ENCODE measurements at regions not wholly inside any gene's neighbourhood (a gene's known extent, or its start where the extent isn't known, plus 50 kb on each side); places are given as distances from the start of the nearest gene placed in this dataset.
"Not testable (repeated sequence)": the region's sequence is repeated elsewhere in the genome, so short reads cannot be mapped to it uniquely, and the experiment has no call there.

DNA sequence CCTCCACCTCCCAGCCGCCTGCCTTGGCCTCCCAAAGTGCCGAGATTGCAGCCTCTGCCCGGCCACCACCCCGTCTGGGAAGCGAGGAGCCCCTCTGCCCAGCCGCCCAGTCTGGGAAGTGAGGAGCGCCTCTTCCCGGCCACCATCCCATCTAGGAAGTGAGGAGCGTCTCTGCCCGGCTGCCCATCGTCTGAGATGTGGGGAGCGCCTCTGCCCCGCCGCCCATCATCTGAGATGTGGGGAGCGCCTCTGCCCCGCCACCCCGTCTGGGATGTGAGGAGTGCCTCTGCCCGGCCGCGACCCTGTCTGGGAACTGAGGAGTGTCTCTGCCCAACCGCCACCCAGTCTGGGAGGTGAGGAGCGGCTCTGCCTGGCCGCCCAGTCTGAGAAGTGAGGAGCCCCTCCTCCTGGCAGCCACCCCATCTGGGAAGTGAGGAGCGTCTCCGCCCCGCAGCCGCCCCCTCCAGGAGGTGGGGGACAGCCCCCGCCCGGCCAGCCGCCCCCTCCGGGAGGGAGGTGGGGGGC, 296.3 kb downstream of the HNRNPD start:
- DNase-seq (ENCODE audit: low read depth): not testable (repeated sequence)

DNA sequence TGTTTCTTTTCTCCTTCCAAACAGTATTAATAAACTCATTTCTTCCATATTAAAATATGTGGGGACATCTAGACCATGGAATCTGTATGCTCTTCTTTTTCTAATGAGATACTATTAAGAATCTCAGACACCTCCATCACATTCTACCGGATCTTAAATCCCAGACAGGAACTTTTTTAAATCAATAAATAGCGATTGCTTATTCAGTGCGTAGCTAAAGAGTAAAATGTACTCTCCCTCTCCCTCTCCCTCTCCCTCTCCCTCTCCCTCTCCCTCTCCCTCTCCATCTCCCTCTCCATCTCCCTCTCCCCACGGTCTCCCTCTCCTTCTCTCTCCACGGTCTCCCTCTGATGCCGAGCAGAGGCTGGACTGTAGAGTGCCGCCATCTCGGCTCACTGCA, 297.0 kb downstream of the HNRNPD start:
- DNase-seq (ENCODE audit: low read depth): no peak

DNA sequence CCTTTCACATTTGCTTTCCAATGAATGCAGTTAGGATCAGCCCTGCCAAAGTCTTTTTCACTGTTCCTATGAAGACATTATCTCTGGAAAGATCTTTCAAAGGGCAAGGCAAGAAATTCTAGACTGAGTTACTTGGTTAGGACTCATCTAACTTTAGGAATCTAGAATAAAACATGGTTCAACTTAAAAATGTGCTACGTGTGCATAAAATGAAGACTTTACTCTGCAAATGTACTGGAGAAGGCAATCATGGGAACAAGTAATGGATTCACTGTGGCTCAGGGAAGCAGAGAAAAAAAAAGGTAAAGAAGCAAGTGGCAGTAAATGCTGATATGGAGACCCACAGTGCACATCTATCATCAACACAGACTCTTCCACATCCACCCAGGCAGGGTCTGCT, 297.4 kb downstream of the HNRNPD start:
- no peak for DNase-seq (ENCODE audit: low read depth)

- no peak for DNase-seq (ENCODE audit: low read depth)
Measured at GRCh38 chr4:82071951-82072350, 301.8 kb downstream of the HNRNPD start.

GRCh38 chr4:82069883-82070638, 303.7 kb downstream of the HNRNPD start:
- DNase-seq (ENCODE audit: low read depth): no peak

DNA sequence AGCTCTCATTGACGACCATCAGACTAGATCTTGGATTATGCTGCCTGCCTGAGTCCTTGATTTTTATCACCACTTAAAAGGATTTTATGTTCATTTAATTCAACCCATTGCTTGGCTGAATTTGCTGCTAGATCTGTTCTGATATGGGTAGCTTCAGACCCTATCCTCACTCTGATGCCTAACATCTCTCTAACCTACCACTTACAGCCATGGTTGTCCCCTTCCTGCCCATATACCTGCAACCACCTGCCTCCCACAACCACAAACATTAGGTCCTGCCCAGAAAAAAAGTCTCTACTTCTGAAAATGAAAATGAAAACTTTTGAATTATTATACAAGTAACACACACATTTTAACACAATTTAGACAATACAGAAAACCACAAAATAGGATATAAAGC, 310.8 kb downstream of the HNRNPD start:
- DNase-seq (ENCODE audit: low read depth): no peak

DNA sequence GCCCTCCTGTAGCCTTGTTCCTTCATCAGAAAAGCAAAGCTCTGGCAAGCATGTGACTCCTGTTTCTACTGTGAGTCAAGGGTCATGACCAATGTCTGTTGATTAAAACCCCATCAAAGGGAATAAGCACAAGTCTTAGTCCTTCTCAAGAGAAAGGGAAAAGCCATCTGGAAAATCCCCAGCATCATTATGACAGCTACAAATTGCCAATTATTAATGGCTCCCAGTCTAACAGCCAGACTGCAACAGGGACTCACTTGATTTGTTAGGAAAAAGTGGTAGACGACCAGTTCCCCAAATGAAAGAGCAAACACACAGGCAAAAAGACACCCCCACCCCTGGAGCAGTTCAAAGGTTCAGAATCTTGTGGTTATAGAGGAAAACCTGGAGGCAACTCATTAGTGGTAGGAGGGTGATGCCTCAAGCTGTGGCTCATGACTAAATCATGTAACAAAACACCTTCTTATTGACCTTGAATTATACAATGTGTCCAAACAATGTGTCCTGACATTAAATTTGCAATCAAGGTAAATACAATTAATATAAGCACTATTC, 315.7 kb downstream of the HNRNPD start:
- no peak for DNase-seq (ENCODE audit: low read depth)

DNA sequence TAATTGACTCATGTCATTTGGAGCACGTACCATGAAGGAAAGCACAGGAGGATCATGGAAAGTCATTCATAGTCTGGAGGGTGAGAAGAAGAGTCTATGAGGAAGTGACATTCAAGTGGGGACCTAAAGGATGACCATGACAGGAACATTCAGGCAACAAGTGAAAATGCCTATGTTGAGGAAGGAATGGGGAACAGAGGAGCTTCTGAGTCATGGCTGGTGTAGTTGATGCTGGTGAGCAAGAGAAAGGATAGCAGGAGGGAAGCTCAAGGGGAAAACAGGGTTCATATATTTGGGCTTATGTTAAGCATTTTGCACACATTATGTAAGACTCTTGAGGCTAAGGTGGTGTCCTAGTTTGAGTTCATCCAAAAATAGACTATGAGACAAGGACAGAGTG, 318.6 kb downstream of the HNRNPD start:
- no peak for DNase-seq (ENCODE audit: low read depth)

- DNase-seq (ENCODE audit: low read depth): no peak
Measured at GRCh38 chr4:82053396-82053795, 320.4 kb downstream of the HNRNPD start.

DNA sequence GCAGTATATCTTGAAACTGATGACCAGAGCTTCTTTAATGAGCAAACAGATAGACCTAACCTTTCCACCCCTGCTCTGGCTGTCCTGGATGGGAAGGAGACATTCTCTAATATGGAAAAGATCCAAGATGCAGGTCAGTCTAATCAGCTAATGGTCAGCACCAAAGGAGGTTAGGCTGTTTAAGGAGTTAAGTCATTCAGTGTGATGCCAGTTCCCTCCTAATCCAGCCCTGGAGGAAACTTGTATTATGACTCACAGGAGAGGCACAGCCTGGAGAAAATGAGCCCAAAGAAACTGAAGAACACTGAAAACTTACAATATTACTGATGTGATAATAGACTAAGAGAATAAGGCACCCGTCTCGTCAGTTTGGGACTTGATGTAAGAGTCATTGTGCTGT, 323.0 kb downstream of the HNRNPD start:
- no peak for DNase-seq (ENCODE audit: low read depth)

GRCh38 chr4:82049294-82049693, 324.5 kb downstream of the HNRNPD start:
- no peak for DNase-seq (ENCODE audit: low read depth)

GRCh38 chr4:82047731-82048130, 326.1 kb downstream of the HNRNPD start:
- DNase-seq (ENCODE audit: low read depth): no peak

- DNase-seq (ENCODE audit: low read depth): no peak
Measured at GRCh38 chr4:82046796-82047195, 327.0 kb downstream of the HNRNPD start.

- DNase-seq (ENCODE audit: low read depth): no peak
Measured at GRCh38 chr4:82045267-82045666, 328.5 kb downstream of the HNRNPD start.

GRCh38 chr4:82044141-82044993, 329.4 kb downstream of the HNRNPD start:
- DNase-seq (ENCODE audit: low read depth): no peak

- DNase-seq (ENCODE audit: low read depth): no peak
Measured at GRCh38 chr4:82043809-82044137, 330.0 kb downstream of the HNRNPD start.

- no peak for DNase-seq (ENCODE audit: low read depth)
Measured at GRCh38 chr4:82043081-82043808, 330.5 kb downstream of the HNRNPD start.

DNA sequence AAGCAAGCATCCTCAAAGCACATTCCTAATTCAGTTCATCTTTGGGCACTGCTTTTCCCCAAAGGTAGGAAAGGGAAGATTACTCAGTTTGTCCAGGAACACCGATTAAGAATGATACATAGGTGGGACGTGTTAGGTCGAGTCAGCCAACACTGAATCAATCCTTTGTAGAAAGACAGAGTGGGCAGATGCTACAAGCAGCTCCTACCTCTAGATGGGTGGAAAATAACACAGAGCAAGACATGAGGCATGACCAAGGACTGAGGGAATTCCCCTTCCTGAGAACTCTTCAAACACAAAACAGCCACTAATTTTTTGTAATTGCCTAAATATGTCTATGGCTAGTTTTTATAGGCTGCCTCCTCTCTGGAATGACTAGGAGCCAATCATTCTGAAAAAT, 331.7 kb downstream of the HNRNPD start:
- DNase-seq (ENCODE audit: low read depth): no peak

- no peak for DNase-seq (ENCODE audit: low read depth)
Measured at GRCh38 chr4:82038936-82039335, 334.9 kb downstream of the HNRNPD start.

DNA sequence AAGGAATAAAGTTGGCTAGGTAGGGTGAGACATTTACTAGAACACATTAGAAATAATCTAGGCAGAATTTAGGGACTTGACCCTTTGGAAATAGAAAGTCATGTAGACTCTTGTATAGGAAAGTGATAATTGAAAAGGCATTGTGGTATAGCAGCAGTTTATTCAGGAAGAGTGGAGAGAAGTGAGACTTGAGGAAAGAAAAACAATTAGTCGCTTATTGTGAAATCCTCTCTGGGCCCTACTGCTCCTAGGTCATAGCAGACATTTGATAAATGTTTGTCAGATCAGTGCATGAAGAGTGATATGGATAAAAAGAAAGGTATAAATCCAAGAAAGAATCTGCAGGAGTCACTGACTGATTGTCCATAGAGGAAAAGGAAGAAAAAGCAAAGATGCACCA, 337.6 kb downstream of the HNRNPD start:
- no peak for DNase-seq (ENCODE audit: low read depth)

- no peak for DNase-seq (ENCODE audit: low read depth)
Measured at GRCh38 chr4:82034878-82035277, 338.9 kb downstream of the HNRNPD start.

- DNase-seq (ENCODE audit: low read depth): no peak
Measured at GRCh38 chr4:82033862-82034261, 339.9 kb downstream of the HNRNPD start.
